Brain microvascular endothelial cell (primary cell): ENCODE measurements at regions not wholly inside any gene's neighbourhood (a gene's known extent, or its start where the extent isn't known, plus 50 kb on each side); places are given as distances from the start of the nearest gene placed in this dataset.
A peak's percentile ranks its signal among the peaks of the same experiment; 100 is the strongest.

ENCODE experiments used
- DNase-seq: peaks from one replicate; pipeline ENCODE4 v3.0.0-alpha.2; 2020
- H3K27ac ChIP-seq: fragments of 250-450 bp; sonication (Bioruptor Pico); 2 replicates; pipeline ENCODE4 v1.5.1; 2020; ENCODE audit warnings: mild to moderate bottlenecking, moderate library complexity
- H3K27me3 ChIP-seq: fragments of 250-450 bp; sonication (Bioruptor Pico); replicated peaks from 2 replicates; pipeline ENCODE4 v1.5.1; 2020; ENCODE audit warnings: mild to moderate bottlenecking
- H3K36me3 ChIP-seq: fragments of 250-450 bp; sonication (Bioruptor Pico); replicated peaks from 2 replicates; pipeline ENCODE4 v1.5.1; 2020; ENCODE audit warnings: mild to moderate bottlenecking
- H3K4me3 ChIP-seq: 2 replicates; pipeline ENCODE4 v1.5.1; 2011; ENCODE audit warnings: low read depth, mild to moderate bottlenecking, control low read depth, low read length, moderate library complexity
- CTCF ChIP-seq: IDR thresholded peaks from 2 replicates; pipeline ENCODE4 v1.5.1; 2011; ENCODE audit warnings: low read depth, mild to moderate bottlenecking, moderate library complexity, low read length, control low read depth, inconsistent platforms; ENCODE audit errors: missing control alignments
- in situ Hi-C: cut with HindIII; loops from 2 replicates; pipeline ENCODE4 v1.10.0; 2017; ENCODE audit warnings: low sequenced_read_pairs, low pct_ligation_motif_present

GRCh38 chr11:23679041-23679440 is 817.8 kb upstream of the LUZP2 start:
- TF ChIP-seq CTCF, result no peak
- Histone ChIP-seq H3K27me3 (no peaks in the 10 kb centered on the region), H3K36me3 (no peaks in the 10 kb centered on the region), H3K4me3 (no peak overlapping the region), H3K27ac (no peak overlapping the region)
- DNase-seq, result no peak
- in situ Hi-C loops, result no loop called here

DNA sequence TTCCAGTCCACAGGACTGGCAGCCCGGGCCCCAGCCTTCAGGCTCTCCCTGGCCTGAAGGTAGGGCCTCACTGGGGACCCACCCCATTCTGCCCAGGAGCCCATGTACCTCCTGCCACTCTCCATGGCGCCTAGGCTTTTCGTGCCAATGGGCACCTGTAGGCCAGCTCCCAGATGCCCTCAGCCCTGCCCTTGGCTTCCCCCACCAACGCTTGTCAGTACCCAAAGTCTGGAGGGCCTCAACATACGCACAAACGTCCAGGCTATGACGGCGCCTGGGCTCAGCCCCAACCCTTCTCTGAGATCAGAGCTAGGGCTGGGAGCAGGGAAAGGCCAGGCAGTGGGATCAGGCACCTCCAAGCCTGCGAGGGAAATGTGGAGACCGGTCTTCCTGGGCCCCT is 816.9 kb upstream of the LUZP2 start:
- no peak for TF ChIP-seq CTCF
- Histone ChIP-seq H3K27ac (no peak overlapping the region), H3K4me3 (no peak overlapping the region), H3K36me3 (no peaks in the 10 kb centered on the region), H3K27me3 (no peaks in the 10 kb centered on the region)
- in situ Hi-C loops, result no loop called here
- DNase-seq, result no peak

DNA sequence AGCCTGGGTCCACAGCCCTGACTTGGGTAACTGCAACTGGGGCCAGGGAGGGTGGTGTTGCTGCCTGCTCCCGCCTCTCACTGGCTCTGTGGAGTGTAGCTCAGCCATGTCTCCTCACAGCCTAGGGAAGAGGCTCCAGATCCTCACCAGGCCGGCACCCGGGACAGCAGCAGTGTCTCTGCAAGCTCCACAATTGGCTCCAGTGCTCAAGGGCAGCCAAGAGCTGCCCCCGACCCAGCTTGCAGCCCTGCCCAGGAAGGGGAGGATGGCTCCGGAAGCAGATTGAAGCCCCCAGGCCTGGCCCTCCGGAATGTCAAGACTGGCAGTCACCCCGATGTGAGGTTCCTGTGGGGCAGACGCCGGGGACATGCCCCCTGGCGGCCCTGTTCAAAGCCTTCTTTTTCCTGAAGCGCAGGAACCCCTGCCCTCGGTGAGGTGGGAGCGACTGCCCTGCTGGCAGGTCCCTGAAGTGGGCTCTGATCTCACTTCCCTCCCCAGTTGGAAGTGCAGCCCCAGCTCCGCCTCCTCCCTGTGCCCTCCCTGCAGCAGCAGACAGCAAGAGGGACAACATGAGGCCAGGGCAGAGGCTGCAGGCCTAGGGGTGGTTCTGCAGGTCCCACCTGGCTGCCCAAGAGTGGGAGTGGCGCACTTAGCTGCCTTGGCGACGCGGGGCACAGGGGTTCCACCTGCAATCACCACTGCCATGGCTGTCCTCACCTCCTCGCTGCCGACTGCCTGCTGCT is 816.2 kb upstream of the LUZP2 start:
- TF ChIP-seq CTCF, result no peak
- H3K27me3 ChIP-seq, result no peaks in the 10 kb centered on the region
- DNase-seq, result no peak
- H3K27ac ChIP-seq, result no peak overlapping the region
- no peaks in the 10 kb centered on the region for H3K36me3 ChIP-seq
- in situ Hi-C loops, result no loop called here
- no peak overlapping the region for H3K4me3 ChIP-seq

GRCh38 chr11:23684701-23685100 is 812.2 kb upstream of the LUZP2 start:
- no peak for DNase-seq
- Histone ChIP-seq H3K27ac (no peak overlapping the region), H3K27me3 (no peaks in the 10 kb centered on the region), H3K36me3 (no peaks in the 10 kb centered on the region), H3K4me3 (no peak overlapping the region)
- in situ Hi-C loops, result no loop called here
- TF ChIP-seq CTCF, result no peak

DNA sequence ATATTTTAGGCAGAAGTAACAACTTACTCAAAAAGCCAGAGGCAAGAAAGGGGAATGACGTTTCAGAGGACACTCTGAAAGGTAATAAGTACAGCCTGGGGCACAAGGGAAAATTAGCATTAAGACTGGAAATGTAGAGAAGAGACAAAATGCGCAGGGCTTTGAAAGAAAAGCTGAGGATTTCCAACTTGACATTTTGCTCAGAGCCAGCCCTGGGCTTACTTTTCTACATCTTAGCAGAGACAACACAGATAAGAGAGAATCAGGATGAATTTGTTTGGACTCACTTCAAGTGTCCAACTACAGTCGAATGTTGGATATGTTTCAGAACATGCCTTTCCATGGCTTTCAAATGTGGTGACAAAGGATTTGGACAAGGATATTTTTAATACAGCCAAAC is 808.9 kb upstream of the LUZP2 start:
- Histone ChIP-seq H3K27me3 (no peaks in the 10 kb centered on the region), H3K4me3 (no peak overlapping the region), H3K27ac (no peak overlapping the region), H3K36me3 (no peaks in the 10 kb centered on the region)
- in situ Hi-C loops, result no loop called here
- DNase-seq, result no peak
- TF ChIP-seq CTCF, result no peak

- in situ Hi-C loops, result no loop called here
- Histone ChIP-seq H3K27me3 (no peaks in the 10 kb centered on the region), H3K36me3 (no peaks in the 10 kb centered on the region), H3K27ac (peak overlapping the region; percentile 6), H3K4me3 (no peak overlapping the region)
- DNase-seq, result no peak
- no peak for TF ChIP-seq CTCF
Observed at GRCh38 chr11:23688411-23688810, 808.4 kb upstream of the LUZP2 start.
